HG02610 (cell line): ENCODE measurements at regions not wholly inside any gene's neighbourhood (a gene's known extent, or its start where the extent isn't known, plus 50 kb on each side); places are given as distances from the start of the nearest gene placed in this dataset.

ENCODE experiments used
- ATAC-seq: cut with Tn5 transposase; IDR thresholded peaks from one replicate; pipeline ENCODE4 v1.9.1; 2021; ENCODE audit warnings: mild to moderate bottlenecking, moderate library complexity; ENCODE audit not compliant: unreplicated experiment

DNA sequence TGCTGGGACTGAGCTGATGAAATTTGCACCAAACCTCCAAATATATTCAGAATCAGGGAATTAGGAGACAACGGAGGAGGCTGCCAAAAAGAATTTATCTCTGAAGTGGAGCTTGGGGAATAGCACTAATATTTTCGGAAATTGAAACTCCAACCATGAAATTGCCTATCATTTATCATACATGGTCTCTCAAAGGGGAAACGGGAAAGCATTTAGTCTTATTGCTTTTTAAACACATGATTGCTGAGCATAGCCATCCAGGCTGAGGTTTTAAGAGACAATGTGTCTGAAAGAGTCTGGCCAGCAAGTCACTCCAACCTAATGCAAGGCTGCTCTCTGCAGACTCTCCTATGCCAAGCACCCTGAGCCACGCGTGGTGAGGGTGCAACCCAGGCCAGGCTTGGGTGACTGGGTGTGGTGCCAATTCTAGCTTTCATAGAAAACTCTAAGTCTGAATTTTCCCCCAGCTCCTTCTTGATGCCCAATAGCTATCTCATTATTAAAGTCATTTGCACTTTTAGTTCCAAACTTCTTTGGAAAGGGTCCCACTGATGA lies 200.2 kb downstream of the RPLP1 start:
- ATAC-seq, result no peak

DNA sequence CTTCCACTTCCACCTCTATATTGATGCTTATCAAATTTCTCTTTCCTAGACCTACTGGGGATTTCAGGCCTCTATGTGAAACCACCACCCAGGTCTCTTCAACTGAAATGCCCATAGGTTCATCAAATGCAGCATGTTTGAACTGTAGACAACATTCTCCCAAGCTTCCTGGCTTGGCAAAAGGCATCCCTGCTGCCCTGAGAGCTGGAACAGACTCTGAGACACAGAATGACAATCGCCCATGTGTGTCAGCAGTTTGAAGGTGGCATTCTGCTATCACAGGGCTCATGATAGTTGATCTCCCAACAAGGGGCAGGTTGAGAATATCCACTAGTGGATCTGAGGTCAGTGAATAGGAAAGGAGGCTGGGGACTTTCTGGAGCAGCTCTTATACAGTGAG lies 200.7 kb downstream of the RPLP1 start:
- ATAC-seq, result no peak

DNA sequence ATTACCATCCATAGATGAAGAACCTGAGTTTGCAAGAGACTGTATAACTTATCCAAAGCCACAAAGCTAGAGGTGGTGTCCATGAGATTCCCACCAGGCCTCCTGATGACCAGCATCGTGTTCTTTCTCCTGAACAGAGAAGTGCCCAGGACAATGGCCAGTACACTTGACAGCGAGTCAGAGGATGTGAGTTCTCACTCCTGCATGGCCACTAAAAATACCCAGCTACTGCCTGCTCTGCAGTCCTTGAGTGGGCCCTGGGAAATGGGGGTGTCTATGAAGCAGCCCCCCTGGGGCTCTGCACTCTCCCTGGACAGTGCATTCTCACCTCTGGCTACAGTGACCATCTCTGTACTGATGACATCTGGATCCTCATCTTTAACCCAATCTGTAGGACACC lies 201.2 kb downstream of the RPLP1 start:
- no peak for ATAC-seq

DNA sequence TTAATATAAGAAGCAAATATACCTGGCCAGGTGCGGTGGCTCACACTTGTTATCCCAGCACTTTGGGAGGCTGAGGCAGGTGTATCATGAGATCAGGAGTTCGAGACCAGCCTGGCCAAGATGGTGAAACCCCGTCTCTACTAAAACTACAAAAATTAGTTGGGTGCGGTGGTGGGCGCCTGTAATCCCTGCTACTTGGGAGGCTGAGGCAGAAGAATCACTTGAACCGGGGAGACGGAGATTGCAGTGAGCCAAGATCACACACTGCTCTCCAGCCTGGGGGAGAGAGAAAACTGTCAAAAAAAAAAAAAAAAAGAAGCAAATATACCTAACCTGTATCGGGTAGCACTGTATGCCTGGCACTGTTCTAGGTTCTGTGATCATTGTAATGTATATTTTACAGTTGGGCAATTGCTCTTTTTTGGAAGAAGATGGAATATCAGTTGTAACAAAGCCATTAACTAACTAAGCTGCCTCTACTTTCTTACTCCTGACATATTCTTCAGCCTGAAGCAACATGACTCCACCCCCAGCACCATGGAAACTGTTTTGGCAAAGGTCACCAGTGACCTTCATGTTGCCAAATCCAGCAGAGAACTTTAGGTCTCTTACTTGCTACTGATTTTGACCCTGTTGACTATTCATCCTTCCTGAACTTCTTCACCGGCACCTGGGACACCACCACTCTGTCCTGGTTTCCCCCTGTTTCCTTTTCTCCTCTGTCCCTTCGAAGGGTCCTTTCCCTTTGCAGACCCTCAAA lies 203.8 kb downstream of the RPLP1 start:
- ATAC-seq, result no peak

DNA sequence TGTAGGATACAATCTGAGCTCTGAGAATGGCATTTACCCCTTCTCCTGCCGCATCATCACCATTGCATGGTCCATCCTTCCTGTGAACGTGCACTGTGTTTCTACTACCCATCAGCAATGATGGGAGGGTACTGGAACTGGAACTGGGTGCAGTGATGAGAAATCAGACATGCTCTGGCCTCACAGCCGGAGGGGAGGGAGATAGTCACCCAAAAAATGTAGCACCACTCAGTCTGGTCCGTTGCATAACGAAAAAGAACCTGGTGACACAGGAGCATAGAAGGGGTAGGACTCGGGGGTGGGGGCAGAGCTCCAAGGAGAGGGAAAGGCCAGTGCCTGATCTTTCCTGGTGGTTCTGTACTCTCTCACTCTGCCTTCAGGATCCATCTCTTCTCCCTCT lies 205.0 kb downstream of the RPLP1 start:
- no peak for ATAC-seq

DNA sequence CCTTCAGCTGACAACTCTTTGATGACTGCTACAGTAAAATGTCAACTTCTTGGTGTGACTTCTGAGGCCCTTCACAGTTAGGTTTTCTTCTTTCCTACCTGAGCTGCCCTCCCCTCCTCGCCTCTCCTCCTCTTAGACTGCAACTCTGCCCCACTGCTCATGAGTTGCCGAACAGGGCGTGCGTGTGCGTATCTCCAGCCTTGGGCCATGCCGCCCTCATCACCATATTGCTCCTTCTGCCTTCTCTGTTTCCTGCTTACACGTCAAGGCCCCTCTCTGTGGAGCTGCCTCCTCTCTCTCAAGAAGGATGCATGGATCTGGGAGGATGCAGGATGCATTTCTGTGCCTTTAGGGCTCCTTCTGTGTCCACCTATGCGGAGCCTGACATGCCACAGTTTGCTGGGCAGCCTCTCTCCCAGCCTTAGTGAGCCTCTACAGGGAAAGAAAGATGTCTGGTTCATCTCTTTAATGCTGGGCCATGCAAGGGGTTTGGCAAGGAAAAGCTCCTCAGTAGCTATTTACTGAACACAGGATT lies 205.9 kb downstream of the RPLP1 start:
- ATAC-seq, result no peak

DNA sequence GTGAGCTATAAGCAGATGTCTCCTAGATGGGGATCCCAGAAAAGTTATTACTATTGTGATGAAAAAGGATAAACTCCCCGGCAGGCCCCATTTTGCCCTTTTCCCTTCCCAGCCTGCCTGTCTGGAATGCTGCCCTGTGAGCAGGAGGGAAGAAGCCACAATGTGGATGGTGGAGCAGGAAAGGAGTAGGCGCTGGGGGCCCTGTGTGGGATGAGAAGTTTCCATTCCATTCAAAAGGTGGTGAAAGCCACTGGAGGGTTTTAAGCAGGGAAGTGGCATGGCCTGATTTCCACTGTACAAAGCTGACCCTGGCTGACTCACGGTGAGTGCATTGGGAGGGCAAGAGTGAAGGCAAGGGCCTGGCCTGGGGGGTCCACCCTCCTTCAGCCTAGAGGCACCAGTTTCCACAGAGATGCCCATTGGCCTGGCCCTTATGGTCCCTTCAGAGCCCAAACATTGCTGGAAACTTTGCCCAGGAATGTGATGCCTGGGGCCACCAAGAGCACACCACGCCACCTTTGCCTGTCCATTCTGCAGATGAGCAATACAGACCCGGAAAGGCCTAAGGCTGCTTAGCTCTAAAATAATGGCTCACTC lies 206.9 kb downstream of the RPLP1 start:
- ATAC-seq, result no peak

DNA sequence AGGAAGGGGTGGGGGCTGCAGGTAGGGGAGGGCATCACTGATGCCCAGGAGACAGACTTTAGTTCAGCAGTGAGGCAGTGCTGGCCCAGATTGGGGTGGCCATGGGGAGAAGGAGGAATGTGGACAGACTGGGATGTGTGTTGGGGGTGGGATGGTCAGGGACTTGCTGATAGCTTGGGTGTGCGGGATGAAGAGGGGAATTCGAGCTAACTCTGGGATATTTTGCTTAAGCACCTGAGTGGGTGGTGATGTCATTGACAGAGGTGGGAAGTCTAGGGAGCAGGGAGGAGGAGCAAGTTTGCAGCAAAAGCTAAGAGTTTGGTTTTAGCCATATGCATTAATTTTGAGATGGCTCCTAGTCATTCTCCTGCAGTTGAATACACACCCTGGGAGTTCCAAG lies 207.5 kb downstream of the RPLP1 start:
- ATAC-seq, result no peak

DNA sequence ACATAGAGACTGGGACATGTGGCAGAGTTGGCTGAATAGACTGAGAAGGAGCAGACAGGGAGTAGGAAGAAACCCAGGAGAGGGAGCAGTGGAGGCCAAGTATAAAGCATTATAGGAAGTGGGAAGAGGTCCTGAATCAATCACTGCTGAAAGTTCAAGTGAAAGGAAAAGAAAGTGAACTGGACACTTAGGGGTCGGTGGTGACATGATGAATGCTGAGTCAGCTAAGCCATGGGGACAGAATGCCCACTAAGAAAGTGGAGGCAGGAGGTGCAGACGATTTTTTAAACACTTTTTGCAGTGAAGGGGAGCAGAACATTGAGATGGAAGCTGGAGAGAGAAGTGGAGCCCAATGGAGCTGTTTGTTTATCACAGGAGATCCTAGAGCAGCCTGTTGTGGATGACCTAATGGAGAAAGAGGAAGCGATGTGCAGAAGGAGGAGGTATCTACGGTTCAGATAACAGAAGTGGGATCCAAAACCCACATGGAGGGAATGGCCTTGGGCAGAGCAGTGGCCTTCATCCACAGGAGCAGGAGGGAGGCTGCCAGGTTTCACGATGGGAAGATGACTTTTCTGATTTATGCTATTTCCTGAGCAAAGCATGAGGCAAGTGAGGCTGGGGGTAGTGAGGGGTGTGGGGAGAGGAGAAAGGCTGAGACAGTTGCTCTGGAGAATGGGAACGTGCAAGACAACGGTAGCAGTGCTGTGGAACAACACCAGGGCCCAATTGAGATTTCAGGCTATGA lies 208.2 kb downstream of the RPLP1 start:
- ATAC-seq, result no peak

DNA sequence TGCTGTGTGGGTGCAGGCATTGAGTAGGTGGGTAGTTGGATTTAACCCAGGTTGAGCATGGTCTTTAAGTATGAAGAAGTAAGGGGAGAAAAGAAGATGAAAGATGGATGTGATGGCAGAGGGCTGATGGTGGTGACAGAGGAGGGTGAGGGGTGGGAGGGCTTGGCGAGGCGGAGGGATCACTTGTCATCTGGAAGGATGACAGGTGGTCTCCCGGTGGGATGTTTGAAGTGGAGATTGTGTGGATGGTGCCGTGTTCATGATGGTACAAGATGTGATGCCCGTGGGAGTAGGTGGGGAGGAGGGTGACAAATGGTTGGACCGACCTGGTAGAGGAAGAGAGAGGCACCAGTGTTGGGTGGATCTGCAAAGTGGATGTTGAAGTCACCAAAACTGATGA lies 208.8 kb downstream of the RPLP1 start:
- no peak for ATAC-seq

DNA sequence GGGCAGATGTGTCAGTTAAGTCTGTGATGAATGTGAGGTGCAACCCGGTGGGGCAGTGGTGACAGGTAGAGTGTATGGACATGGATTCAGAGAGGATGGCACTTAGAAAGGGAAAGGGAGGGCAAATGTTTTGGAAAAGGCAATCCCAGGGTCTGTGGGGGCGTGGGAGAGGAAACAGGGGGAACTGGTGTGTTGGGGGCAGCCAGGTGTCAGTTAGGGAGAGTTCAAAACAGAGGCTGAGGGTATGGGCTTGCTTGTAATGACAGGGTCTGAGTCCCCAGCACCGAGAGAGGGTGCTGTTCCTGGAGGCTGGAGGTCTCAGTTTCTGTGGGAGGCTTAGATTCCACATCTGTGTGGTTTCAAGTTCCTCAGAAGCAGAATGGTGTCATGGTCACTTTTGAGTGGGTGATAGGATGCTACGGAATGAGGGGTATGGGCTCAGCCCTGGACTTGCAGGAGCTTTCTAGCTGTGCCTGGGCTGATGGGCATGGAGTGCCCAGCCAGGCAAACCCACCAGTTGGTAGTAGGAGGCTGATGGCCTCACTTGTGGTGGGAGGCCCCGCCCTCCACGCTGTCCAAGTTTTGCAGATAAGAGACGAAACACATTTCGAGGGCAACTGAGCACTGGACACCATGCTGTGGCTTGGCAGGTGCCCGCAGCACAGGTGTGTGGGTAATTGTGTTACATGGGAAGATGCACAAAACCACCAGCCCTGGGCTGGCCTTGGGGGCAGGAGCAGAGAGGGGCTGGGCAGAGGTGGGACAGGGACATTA lies 209.4 kb downstream of the RPLP1 start:
- no peak for ATAC-seq

DNA sequence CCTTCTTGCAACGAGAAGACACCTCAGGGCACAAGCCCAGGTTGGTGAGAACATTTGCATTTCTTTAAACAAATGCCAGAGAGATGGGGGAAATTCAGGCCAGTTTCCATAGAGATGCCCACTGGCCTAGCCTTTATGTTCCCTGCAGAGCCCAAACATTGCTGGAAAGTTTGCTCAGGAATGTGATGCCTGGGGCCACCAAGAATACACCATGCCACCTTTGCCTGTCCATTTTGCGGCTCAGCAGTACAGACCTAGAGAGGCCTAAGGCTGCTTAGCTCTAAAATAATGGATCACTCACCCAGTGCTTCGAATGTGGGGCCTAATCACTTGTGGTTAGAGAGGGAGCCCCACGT lies 210.0 kb downstream of the RPLP1 start:
- no peak for ATAC-seq

DNA sequence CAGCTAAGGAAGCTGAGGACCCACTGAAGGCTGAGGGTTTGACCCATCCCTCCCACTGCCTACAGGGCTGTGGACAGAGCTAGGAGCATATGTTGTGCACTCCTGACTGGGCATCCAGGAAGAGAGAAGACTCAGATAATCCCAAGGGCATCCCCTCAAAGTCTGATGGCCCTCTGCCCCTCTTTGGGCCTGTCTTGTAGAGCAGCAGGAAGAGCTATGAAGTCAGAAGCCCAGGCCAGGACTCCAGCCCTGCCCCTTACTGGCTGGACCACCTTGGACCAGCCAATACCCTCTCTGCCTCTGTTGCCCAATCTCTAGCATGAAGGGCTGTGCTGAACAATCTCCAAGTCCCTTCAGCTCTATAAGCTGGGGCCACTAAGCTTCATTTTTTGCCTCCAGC lies 210.8 kb downstream of the RPLP1 start:
- ATAC-seq, result no peak

DNA sequence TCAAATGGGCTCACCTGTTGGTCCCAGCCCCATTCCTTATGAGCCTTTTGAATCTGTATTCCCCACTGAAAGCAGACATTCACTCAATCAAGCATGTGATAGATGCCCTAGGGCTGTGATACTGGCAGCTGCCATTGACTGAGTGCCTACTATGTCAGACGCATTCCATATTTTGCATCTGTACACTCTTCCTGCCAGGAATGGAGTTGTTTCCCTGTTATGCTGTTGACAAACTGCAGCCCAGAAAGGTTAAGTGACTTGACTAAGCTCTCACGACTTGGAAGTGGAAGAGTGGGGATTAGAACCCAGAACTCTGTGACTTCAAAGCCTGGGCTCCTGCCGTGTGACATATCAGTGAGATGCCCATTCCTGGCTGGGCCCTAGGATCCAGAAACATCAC lies 211.4 kb downstream of the RPLP1 start:
- ATAC-seq, result no peak

DNA sequence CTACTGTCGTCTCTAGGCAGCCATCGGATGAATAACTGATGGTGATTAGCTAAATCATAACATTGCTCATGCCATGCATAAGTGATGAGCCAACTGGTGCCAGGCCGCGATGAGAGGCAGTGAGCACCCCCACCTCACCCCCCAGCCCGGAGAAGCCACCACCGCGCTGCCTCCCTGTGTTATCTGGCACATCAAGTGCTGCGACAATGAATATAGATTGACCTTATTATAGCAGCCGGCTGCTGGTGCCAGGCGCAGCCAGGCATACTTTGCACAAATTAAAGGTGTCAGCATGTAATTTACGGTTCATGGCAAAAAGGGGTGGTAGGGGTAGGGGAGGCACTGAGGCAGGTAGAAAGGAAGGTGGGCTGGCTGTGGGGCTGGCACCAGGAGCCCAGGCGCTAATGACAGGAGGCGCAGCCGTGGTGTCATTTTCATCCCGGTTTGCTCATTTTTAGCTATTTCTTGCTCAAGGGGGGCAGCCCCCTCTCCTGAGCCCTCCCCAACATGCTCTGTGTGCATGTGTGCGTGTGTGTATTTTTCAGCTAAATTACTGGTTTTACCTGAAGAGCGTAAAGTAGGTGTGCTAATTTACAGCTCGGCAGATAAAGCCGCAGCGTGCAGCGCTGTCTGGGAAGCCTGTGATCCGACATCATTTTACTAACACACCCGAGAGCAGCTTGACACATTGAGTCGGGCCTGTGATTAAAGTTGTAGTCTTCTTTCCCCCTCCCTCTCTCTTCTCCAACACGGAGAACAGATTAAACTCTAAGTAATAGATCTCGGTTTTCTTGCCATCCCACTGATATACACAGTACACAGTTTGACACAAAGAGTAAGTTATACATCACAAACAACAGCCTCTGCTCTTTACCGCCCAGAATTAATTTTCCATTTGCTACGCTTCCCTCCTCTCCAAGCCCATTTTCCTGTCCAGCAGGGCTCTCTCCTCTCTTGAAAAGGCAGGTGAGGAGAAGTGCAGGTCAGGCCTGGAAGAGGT lies 212.3 kb downstream of the RPLP1 start:
- ATAC-seq, result no peak

DNA sequence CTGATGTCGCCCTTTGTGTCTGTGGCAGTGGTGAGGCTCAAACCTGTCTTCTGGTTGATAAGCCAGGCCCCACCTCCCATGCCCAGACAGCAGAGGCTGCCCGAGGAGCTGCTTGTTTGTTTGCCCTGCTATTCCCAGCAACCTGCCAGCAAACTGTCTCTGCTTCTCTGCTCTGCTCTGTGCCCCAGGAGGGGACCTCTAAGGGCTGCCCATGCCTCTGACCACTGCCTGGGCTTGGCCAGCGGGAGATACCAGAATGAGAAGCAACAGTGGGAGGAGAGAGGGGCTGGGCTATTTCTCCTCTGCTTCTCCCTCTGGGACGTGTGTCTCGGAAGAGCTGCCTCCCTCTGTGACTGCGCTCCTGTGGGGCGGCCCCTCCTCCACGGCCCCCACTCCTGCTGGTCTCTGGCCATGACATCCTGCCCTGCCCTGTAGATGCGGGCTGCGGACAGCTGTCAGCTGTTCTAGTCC lies 213.1 kb downstream of the RPLP1 start:
- ATAC-seq, result no peak

DNA sequence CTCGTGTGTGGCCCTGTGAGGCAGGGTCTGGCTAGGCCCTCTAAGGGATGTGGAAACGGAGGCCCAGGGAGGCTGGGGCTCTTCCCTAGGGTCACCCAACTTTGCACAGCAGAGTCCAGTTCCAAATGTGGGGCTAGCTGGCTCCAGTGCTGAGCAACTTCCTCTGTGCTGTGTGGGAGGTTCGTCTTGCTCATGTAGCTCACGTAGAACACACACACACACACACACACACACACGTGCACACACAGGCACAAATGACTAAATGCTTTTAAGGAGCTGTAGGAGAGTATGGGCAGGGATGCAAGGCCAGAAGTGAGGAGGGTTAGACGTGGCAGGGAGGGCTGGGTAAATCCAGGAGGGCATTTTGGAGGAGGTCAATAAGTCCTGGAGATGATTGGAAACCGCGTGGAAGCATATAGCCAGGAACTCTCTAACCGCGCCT lies 213.8 kb downstream of the RPLP1 start:
- ATAC-seq, result peak; percentile 7

DNA sequence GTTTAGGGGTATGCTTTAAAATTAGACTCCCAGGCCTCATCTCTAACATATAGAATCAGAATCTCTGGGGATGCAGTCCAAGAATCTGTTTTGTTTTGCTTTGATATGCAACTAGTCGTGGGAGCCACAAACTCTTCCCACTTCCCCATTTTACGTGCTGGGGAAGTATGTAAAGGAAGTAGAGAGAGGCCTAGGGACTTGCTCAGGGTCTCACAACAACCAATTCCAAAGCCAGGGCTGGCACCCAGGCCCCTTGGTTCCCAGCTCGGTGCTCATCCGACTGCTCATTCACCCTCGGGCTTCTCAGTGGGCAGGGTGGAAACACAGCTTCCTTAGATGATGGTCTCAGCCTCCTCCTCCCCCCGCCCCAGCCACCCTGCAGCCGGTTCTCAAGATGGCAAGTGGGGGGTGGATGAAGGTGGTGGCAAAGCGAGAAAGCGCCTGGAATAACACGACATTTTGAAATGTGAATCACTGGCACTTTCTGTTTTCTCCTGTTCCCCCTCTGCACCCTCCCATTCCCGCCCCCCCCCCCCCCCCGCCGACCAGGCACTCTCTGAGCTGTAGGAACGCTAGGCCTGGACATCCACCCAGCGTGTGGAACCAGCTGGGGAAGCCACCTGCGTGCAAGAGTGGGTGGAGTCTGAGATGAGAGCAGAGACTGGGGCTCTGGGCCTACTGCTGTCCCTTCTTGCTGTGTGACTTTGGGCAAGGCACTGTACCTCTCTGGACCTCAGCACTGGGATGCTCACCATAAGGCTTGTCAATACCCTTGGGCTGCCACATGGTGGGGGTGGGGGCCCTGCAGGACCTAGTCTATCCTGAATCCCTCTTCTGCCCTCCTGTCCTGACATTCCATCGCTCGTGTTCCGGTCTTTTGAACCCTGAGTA lies 214.5 kb downstream of the RPLP1 start:
- ATAC-seq, result peak; percentile 34
